Mammary epithelial cell (primary cell): ENCODE measurements at regions not wholly inside any gene's neighbourhood (a gene's known extent, or its start where the extent isn't known, plus 50 kb on each side); places are given as distances from the start of the nearest gene placed in this dataset.

Experiments
- CTCF ChIP-seq, 2 donors: IDR thresholded peaks in 1 of 2; conservative IDR thresholded peaks in 1 of 2; 2 replicates each; pipeline ENCODE4 v1.5.1; 2011 to 2012; ENCODE audit warnings: inconsistent platforms in 2 of 2, low read length in 2 of 2, mild to moderate bottlenecking in 2 of 2, control low read depth in 1 of 2, low read depth in 1 of 2; ENCODE audit not compliant: insufficient read depth in 1 of 2; ENCODE audit errors: extremely low read depth in 1 of 2
- EZH2 ChIP-seq: IDR thresholded peaks from 2 replicates; pipeline ENCODE4 v1.6.1; 2012; ENCODE audit warnings: low read length, inconsistent platforms, borderline replicate concordance

- no peak for TF ChIP-seq CTCF (conservative IDR thresholded peaks at IDR 0.05 in 1 of 2, IDR thresholded peaks at IDR 0.05 in 1 of 2; ENCODE audit: extremely low read depth in 1 of 2, insufficient read depth in 1 of 2, low read depth in 1 of 2, low read length in 2 of 2)
- TF ChIP-seq EZH2 = no peak
Observed at GRCh38 chr1:221576268-221576667, 165.6 kb downstream of the DUSP10 start.
